GM12878 (cell line): ENCODE measurements at regions not wholly inside any gene's neighbourhood (a gene's known extent, or its start where the extent isn't known, plus 50 kb on each side); places are given as distances from the start of the nearest gene placed in this dataset.

ENCODE experiments used
- BHLHE40 ChIP-seq, 2 experiments: fragments of 450-650 bp in 1 of 2; IDR thresholded peaks; 2 replicates each; pipeline ENCODE4 v1.6.1; 2011 to 2017; ENCODE audit warnings: low read depth in 2 of 2, borderline replicate concordance in 1 of 2, improper control_type of control experiment in 1 of 2, low read length in 1 of 2, mild to moderate bottlenecking in 1 of 2
- MYB ChIP-seq: fragments of 150-350 bp; IDR thresholded peaks from 2 replicates; pipeline ENCODE4 v1.6.1; 2014; ENCODE audit warnings: mild to moderate bottlenecking, low read depth, low read length, borderline replicate concordance

DNA sequence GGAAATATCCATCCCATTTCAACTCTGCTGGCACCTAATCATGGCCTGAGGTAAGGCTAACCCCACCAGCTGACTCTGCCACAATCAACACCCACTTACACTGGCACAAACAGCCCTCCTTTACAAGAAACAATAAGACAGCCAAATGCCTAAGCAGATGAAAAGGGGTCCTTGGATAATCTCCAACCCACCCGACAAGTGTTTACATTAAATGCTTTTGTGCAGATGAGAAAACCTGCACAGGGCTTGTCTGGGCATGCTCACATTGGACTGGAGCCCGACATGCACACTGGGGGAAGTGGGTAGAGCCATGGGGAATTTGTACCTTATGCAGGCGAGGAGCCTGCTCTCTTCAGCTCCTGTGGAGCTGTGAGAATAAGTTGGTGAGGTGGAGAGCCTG lies 138.9 kb upstream of the ITM2A start:
- TF ChIP-seq MYB (no peak), BHLHE40 (IDR thresholded peaks at IDR 0.05; ENCODE audit: borderline replicate concordance in 1 of 2, low read depth in 2 of 2, low read length in 1 of 2) (no peak)
